OCI-LY7 (cell line): ENCODE measurements at regions not wholly inside any gene's neighbourhood (a gene's known extent, or its start where the extent isn't known, plus 50 kb on each side); places are given as distances from the start of the nearest gene placed in this dataset.

ENCODE experiments used
- BruUV-seq: library from RNA; stranded (reverse); fragments of 400-500 nt; replicated peaks from 2 replicates; lab custom pipeline; 2021; lab: Mats Ljungman, UMichigan
- CTCF ChIA-PET: fragments of 300-600 bp; sonication (Branson Sonifier 250); formaldehyde crosslinking; loops from one replicate; lab custom pipeline; 2022; ENCODE audit warnings: antibody characterized with exemption; ENCODE audit not compliant: unreplicated experiment; lab: Charles Lee
- POLR2A ChIA-PET: fragments of 300-600 bp; sonication (Branson Sonifier 250); formaldehyde crosslinking; loops from one replicate; lab custom pipeline; 2022; ENCODE audit warnings: antibody characterized with exemption; lab: Charles Lee
- DNase-seq: peaks from one replicate; pipeline ENCODE4 v3.0.0-alpha.2; 2015; ENCODE audit warnings: low spot score
- H2AFZ ChIP-seq: fragments of 200-600 bp; sonication (generic), shearing (Covaris generic); 2 replicates; pipeline ENCODE4 v1.6.1; 2014; ENCODE audit warnings: mild to moderate bottlenecking, antibody characterized with exemption, low read length, moderate library complexity
- H3K27ac ChIP-seq: fragments of 200-600 bp; sonication (generic); 2 replicates; pipeline ENCODE4 v1.5.1; 2014; ENCODE audit warnings: mixed run types, low read depth, mild to moderate bottlenecking, moderate library complexity, low read length, inconsistent platforms; ENCODE audit not compliant: poor library complexity, severe bottlenecking
- H3K36me3 ChIP-seq: fragments of 200-600 bp; sonication (generic); 2 replicates; pipeline ENCODE4 v1.6.1; 2014; ENCODE audit warnings: mild to moderate bottlenecking, antibody characterized with exemption, low read length, moderate library complexity, mixed read lengths; ENCODE audit not compliant: insufficient read depth
- H3K4me1 ChIP-seq: fragments of 200-600 bp; sonication (generic); 2 replicates; pipeline ENCODE4 v1.5.1; 2014; ENCODE audit warnings: mild to moderate bottlenecking, low read length; ENCODE audit not compliant: insufficient read depth, poor library complexity, severe bottlenecking
- H3K4me2 ChIP-seq: fragments of 200-600 bp; sonication (generic); 2 replicates; pipeline ENCODE4 v1.6.1; 2014; ENCODE audit warnings: mild to moderate bottlenecking, low read length
- H3K4me3 ChIP-seq: fragments of 200-600 bp; sonication (generic); 2 replicates; pipeline ENCODE4 v1.5.1; 2014; ENCODE audit warnings: mild to moderate bottlenecking, low read depth, low read length; ENCODE audit not compliant: poor library complexity, severe bottlenecking
- H3K79me2 ChIP-seq: fragments of 200-600 bp; sonication (generic); 2 replicates; pipeline ENCODE4 v1.6.1; 2016; ENCODE audit warnings: low read depth, mild to moderate bottlenecking, low read length, moderate library complexity, mixed read lengths; ENCODE audit not compliant: insufficient read depth
- H3K9me2 ChIP-seq: fragments of 200-600 bp; sonication (generic); 2 replicates; pipeline ENCODE4 v1.6.1; 2016; ENCODE audit warnings: mild to moderate bottlenecking, low read length, mixed read lengths; ENCODE audit not compliant: insufficient read depth
- H3K9me3 ChIP-seq: fragments of 200-600 bp; sonication (generic); 2 replicates; pipeline ENCODE4 v1.6.1; 2014; ENCODE audit warnings: mild to moderate bottlenecking, mixed run types, low read length, mixed read lengths
- H4K20me1 ChIP-seq: fragments of 200-600 bp; sonication (generic); 2 replicates; pipeline ENCODE4 v1.6.1; 2014; ENCODE audit warnings: mild to moderate bottlenecking, antibody characterized with exemption, low read length, moderate library complexity, mixed read lengths; ENCODE audit not compliant: insufficient read depth
- EZH2phosphoT487 ChIP-seq: fragments of 200-600 bp; sonication (generic); IDR thresholded peaks from 2 replicates; pipeline ENCODE4 v1.6.1; 2018; ENCODE audit warnings: low read depth, borderline replicate concordance, mild to moderate bottlenecking, mixed run types, antibody characterized with exemption, low read length, moderate library complexity, mixed read lengths
- intact Hi-C: fragments of 100-400 bp; cut with micrococcal nuclease; formaldehyde crosslinking; loops from one replicate; pipeline ENCODE4 v1.10.0; 2022; ENCODE audit not compliant: unreplicated experiment
- TF ChIP-seq, protein P1 (sequence below): fragments of 200-600 bp; sonication (generic); conservative IDR thresholded peaks from 2 replicates; pipeline ENCODE4 v1.5.1; 2014; ENCODE audit warnings: mild to moderate bottlenecking, antibody characterized with exemption, low read length, moderate library complexity, mixed read lengths

DNA sequence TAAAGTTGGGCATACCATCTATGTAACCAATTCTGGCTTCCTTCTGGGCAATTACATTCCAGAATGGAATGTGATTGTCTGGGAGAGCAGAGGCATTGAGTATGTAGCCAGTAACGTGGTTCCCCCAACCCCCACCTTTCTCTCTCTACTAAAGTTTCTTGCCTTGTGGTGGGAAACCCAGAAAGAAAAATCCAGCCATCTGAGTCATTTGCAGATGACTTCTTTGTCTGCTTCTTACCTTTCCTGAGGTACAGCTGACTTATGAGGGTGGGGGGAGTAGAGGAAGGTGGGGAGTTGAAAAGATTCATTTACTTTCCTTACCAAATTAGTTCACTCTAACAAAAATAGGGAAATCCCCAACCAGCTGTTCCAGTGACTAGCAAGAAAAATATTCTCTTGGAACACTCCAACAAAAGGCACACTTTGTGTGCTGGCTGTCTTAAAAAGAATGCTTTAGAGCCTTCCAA lies 112.1 kb upstream of the FRMD6 start:
- H3K36me3 ChIP-seq, result no peaks in the 10 kb centered on the region
- no peak overlapping the region for H3K4me2 ChIP-seq
- H3K79me2 ChIP-seq, result no peaks in the 10 kb centered on the region
- no peaks in the 10 kb centered on the region for H4K20me1 ChIP-seq
- no TSS peak for BruUV-seq
- TF ChIP-seq, protein P1, sequence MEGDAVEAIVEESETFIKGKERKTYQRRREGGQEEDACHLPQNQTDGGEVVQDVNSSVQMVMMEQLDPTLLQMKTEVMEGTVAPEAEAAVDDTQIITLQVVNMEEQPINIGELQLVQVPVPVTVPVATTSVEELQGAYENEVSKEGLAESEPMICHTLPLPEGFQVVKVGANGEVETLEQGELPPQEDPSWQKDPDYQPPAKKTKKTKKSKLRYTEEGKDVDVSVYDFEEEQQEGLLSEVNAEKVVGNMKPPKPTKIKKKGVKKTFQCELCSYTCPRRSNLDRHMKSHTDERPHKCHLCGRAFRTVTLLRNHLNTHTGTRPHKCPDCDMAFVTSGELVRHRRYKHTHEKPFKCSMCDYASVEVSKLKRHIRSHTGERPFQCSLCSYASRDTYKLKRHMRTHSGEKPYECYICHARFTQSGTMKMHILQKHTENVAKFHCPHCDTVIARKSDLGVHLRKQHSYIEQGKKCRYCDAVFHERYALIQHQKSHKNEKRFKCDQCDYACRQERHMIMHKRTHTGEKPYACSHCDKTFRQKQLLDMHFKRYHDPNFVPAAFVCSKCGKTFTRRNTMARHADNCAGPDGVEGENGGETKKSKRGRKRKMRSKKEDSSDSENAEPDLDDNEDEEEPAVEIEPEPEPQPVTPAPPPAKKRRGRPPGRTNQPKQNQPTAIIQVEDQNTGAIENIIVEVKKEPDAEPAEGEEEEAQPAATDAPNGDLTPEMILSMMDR, result no peak
- no peak for TF ChIP-seq EZH2phosphoT487
- ChIA-PET POLR2A (interaction anchor here (0.7 kb wide), 1 partner anchor 161 kb away, joined by 4 read pairs; no protein-coding TSS in a partner anchor), CTCF (no interaction called here)
- no peaks in the 10 kb centered on the region for H3K4me1 ChIP-seq
- no peak overlapping the region for H2AFZ ChIP-seq
- no peaks in the 10 kb centered on the region for H3K9me2 ChIP-seq
- DNase-seq, result no peak
- intact Hi-C loops, result no loop called here
- no peak overlapping the region for H3K4me3 ChIP-seq
- H3K9me3 ChIP-seq, result no peaks in the 10 kb centered on the region
- H3K27ac ChIP-seq, result no peak overlapping the region

DNA sequence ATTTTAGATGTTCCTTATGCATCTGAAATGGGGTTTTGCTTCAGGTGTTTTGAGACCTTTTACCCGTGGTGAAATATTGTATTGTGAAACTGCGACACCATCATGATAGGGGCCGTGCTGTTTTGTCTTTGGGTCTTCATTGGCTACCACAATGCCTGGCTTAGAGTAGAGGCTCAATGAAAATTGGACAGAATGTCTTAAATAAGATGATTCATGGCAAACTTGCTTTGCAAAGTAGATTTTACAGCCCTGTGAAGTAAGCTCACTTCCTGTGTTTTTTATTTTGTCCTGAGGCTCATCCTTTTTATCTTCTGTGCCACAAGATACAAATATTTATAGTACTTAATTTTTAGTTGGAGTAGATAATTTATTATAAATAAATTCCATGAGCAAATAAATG lies 111.3 kb upstream of the FRMD6 start:
- Histone ChIP-seq H3K79me2 (no peaks in the 10 kb centered on the region), H3K9me3 (no peaks in the 10 kb centered on the region), H3K27ac (no peak overlapping the region), H3K4me3 (no peak overlapping the region), H3K4me2 (no peak overlapping the region), H3K36me3 (no peaks in the 10 kb centered on the region), H2AFZ (no peak overlapping the region), H4K20me1 (no peaks in the 10 kb centered on the region), H3K4me1 (no peaks in the 10 kb centered on the region), H3K9me2 (no peaks in the 10 kb centered on the region)
- CTCF ChIA-PET, result no interaction called here
- BruUV-seq, result no TSS peak
- intact Hi-C loops, result no loop called here
- DNase-seq, result no peak
- TF ChIP-seq, protein P1, result no peak
- no peak for TF ChIP-seq EZH2phosphoT487
- POLR2A ChIA-PET, result interaction anchor here (0.7 kb wide), 1 partner anchor 160 kb away, joined by 4 read pairs; no protein-coding TSS in a partner anchor

DNA sequence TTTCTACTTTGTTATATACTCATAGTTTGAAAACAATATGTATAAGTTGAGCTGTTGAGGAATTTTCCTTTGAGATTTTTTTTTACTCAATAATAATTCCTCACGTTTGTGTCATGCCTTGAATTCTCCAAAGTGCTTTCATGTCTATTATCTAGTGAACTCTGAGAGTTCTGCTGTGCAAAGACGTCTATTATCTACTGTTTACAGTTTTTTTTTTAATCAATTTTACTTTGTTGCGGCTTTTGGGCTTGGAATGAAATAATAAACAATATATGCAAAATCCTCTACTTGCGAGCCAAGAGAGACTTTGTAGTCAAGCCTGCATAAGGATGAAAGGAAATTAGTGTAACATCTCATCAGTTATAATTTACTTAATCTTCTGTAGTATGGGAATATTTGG lies 107.2 kb upstream of the FRMD6 start:
- ChIA-PET POLR2A (no interaction called here), CTCF (no interaction called here)
- TF ChIP-seq, protein P1, result no peak
- no peak for TF ChIP-seq EZH2phosphoT487
- Histone ChIP-seq H3K9me3 (no peaks in the 10 kb centered on the region), H3K4me2 (no peak overlapping the region), H3K79me2 (no peaks in the 10 kb centered on the region), H2AFZ (no peak overlapping the region), H4K20me1 (no peaks in the 10 kb centered on the region), H3K9me2 (no peaks in the 10 kb centered on the region), H3K4me3 (no peak overlapping the region), H3K27ac (no peak overlapping the region), H3K36me3 (no peaks in the 10 kb centered on the region), H3K4me1 (no peaks in the 10 kb centered on the region)
- intact Hi-C loops, result no loop called here
- BruUV-seq, result no TSS peak
- no peak for DNase-seq
